Brain pericyte (primary cell): ENCODE measurements at regions not wholly inside any gene's neighbourhood (a gene's known extent, or its start where the extent isn't known, plus 50 kb on each side); places are given as distances from the start of the nearest gene placed in this dataset.
"Not testable (repeated sequence)": the region's sequence is repeated elsewhere in the genome, so short reads cannot be mapped to it uniquely, and the experiment has no call there.

ENCODE experiments used
- DNase-seq: peaks from one replicate; pipeline ENCODE4 v3.0.0-alpha.2; 2012; ENCODE audit warnings: low read depth, low spot score

DNA sequence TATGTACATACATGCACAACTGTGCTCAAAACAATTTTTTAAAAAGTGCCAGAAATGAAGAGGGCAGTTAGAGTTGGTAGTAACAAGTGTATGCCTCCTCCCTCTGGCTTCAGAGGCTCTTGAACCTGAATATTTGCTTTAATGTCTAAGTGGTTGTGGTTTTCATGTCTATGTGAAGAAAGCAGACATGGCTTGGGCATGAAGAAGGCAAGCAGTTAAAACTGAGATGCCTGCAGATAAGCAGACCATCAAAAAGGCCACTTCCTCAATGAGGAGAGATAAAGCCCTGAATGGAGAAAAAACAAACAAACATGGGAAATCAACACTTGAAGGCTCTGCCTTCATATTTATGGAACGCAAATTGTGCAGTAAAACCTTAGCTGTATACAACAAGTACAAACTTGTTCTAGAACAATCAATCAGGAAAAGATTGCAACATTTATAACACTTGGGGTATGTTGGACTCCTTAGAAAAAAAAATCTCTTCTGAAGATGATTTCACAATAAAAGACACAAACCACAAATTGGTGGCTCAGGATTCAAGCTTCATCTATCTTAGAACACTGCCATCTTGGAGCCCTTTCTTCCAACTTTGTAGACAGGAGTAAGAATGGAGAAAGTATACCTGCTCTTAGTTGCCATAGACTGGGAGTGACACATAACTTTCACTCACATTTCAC is 52.7 kb upstream of the PLA2G4A start:
- DNase-seq: no peak

DNA sequence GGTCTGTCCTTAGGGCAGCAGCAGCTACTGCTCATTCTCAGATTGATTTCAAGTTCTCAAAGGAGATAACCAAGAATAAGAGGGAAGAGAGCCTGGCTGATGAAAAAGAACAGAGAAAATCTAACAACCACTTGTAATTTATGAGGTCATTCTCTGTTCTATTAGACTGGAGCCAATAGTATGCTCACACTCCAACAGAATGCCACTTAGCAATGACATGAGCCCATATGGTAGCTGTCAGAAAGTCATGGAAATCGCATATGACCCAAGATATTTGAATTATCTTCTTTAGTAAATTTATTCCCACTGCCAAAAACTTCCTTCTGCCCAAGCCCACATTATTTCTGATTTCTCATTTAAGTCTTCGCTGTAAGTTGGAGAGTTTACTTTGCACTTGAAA is 53.7 kb upstream of the PLA2G4A start:
- DNase-seq: no peak

DNA sequence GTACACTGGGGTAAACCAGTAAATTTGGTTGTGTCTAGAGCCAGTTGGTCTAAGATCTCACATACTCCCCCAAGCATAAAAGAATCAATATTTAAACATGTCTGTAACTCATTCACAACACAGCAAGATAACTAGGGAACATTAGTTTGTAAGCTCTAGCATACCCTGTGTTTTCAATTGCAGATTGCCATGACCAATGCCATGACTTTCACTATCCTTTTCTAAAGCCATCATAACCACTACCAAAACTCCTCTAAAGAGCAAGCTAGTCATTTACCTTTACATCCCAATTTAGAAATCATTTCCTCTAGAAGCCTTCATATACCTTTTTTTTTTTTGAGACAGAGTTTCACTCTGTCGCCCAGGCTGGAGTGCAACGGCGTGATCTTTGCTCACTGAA is 56.5 kb upstream of the PLA2G4A start:
- no peak for DNase-seq

DNA sequence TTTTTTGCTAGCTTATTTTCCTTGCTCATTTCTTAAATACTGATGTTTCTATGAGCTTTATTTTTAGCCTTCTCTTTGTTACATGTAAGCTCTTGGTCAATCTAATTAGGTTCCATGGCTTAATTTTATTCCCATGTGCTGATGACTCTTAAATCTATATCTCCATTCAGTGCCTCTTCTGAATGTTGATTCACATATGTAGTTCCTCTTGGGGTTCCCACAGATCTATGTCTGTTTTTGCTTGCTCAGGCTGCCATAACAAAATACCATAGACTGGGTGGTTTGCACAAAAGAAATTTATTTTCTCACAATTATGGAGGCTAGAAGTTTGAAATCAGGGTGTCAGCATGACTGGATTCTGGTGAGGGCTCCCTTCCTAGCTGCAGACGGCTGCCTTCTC is 58.3 kb upstream of the PLA2G4A start:
- DNase-seq: no peak

DNA sequence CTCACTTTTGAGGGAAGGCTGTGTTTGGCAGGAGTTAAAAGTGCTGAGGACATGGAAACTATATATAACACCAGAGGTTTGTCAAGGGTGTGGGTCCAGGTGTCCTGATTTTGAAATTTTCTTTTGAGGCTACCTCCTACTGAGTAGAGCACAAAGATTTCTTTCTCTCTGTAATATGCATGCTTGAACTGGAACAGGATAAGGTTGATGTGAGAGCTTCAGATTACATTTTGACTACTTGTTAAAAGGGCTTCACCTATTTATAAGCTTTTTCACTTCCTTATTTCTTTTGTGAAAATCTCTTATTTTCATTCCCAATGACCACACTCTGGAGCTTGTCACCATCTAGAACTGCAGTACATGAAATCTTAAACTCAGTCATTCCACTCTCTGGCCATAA is 59.8 kb upstream of the PLA2G4A start:
- DNase-seq: no peak

DNA sequence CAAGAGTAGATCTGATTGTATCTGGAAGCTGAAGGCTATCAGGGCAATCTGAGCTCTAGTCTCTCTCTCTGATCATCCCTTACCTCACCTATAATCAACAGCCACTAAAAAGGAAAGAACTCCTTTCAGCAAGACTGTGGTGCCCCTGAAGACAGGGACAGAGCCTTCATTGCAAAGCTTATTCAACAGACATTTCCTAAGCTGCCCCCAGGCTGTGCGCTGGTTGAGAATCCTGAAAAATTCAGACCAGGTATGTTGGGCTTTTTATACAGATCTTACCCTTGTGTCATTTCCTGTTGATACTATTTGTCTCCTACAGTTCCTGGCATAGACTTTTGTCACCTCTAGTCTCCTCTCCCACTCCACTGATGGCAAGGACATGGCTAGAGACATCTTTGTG is 63.3 kb upstream of the PLA2G4A start:
- DNase-seq: no peak

DNA sequence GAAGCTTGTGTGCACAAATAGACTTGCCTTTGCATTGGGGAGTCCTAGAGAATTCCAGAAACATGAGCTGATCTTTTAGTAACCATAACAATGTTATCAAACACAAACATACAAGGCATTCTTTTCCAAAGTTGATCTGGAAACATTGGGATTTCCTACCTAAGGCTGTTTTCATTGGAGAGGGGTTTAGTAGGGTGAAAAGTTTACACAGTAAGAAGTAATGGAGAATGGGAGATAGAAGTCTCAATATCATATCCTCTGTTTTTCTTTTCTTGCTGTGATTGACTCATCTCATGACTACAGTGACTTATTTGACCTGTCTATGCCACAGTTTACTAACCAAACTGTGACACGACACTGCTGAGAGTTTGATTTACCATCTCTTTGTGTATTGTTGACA is 65.6 kb upstream of the PLA2G4A start:
- peak; percentile 54 for DNase-seq

DNA sequence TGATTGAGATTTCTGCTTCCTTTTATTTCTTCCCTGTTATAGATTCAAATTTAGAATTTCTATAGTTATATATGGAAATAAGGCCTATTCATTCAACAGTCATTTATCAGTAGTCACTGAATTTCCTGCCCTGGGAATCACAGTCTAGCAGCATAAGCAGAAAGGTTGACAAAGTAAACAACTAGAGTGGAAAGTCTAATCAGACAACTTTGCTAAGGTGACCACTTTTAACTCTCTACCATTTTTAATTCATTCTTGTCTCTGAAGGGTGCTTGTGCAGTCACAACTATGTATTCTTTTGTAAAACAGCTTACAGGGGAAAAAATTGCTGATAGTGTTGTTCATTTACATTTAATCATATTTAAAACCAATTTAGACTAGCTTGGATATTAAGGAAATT is 66.1 kb upstream of the PLA2G4A start:
- DNase-seq: no peak

DNA sequence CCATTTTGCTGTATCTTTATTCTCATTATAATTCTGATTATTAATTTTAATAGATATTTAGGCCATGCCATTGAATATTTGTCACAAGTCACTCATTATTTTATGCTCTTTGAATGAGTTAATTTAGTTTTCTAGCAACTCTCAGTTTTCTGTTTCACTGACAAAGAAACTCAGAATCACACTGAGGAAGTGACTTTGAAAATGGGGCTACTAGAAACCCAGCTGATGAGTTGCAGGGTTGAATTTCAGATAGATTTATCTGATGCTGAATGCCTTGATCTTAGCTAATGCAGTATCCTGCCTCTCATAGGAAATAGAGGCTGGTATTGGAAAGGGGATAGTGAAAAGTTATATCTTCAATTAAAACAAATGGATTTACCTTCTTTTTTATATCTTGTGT is 67.4 kb upstream of the PLA2G4A start:
- DNase-seq: no peak

DNA sequence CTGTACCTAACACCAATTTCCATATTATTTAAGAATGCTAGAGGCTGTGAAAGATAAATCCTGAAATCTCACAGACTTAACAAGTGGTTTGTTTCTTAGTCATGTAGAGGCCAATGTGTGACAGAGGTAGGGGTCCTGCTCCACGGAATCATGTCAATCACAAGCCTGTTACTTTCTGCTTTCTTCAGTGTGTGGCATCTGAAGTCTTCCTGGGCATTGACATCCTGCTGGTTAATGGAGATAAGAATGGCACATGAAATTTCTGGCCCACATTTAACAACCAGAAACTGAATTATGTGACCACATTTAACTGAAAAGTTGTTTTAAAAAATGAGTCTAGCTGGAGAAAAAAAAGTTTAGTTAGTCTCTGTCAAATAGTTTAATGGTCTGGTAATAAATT is 68.3 kb upstream of the PLA2G4A start:
- no peak for DNase-seq

DNA sequence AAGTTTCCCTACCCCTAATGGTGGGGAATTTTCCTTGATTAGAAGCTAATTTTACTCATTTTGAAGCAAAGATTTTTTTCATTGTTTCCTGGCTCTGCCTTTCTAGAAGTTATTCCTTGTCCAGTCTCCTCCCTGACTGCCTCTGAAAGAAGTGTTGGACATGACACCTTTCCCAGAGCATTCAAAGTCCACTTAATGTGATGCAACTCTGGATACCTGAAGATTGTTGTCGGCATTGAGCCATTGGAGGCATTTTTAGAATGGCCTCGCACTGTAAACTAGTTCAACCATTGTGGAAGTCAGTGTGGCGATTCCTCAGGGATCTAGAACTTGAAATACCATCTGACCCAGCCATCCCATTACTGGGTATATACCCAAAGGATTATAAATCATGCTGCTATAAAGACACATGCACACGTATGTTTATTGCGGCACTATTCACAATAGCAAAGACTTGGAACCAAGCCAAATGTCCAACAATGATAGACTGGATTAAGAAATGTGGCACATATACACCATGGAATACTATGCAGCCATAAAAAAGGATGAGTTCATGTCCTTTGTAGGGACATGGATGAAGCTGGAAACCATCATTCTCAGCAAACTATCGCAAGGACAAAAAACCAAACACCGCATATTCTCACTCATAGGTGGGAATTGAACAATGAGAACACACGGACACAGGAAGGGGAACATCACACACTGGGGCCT is 69.7 kb upstream of the PLA2G4A start:
- not testable (repeated sequence) for DNase-seq

DNA sequence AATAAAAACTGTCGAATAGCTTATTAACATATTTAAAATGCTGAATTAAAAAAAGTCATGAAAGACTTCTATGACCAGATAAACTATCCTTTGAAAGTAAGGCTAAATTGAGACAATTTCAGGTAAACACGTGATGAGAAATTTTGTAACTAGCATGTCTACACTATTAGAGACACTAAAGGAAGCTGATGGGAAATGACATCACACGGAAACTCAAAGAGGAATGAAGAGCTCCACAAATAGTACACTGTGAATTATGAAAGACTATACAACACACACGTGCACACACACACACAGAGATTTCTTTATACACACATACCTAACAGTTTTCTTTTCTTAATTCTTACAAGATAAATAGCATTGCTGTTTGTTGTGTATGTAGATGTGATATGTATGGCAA is 70.9 kb upstream of the PLA2G4A start:
- no peak for DNase-seq

DNA sequence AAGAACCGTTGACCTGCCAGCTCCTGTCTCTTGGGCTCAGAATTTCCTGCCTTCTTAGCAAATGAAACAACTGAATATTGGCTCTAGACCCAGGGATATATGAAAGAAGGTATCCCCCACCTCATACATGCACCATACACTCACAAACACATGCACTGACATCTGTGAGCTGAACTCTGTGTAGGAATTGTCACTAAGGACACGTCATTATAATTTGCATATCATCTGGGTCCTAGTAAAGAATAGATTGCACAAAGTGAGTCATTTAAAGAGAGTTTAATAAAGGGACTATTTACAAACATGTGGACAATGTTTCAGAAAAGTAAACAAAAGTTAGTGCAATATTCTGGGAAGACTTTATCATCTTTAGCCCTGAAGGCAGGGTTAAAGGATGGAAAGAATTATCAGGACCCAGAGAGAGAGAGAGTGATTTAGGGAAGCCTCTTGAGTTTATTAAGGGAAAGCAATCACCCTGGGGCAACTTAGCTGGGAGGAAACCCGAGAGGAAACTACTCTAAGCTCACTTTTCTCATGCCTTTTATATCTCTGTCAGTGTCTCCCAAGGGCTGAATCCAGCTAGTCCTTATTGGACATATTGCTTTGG is 74.1 kb upstream of the PLA2G4A start:
- no peak for DNase-seq

DNA sequence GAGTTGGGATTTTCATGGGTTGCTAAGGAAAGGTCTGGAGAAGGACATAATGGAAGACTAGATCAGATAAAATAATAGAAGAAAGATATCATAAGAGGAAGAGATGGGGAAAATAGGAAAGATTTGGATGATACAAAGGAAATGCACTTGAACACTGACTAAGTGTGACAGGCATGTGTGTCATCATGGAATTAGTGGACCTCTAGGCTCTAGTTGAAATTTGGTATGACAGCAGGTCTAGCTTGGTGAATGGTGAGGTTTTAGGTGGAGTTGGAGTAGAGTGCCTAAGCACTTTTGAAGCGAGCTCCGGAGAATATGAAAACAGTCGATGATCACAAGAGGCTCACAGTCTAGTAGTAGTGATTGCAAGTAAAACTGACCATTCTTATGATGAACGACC is 73.0 kb upstream of the PTGS2 start:
- DNase-seq: no peak

DNA sequence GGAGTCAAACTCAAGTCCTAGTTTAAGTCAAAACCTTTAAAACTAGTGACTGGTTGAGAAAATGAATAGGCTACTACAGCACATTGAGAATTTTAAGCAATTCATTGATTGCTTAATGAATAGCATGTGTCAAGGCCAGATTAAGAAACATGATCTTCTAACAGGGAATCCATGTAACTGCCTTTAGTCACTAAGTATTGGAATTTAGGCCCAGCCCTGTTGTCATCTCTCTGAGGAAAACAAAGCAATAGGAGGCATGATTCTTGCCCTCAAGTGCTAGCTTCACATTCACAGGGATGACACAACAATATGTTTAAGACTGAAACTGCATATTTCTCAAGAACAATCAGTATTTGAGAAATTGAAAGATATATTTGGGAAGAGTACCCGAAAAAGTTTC is 70.0 kb upstream of the PTGS2 start:
- no peak for DNase-seq

DNA sequence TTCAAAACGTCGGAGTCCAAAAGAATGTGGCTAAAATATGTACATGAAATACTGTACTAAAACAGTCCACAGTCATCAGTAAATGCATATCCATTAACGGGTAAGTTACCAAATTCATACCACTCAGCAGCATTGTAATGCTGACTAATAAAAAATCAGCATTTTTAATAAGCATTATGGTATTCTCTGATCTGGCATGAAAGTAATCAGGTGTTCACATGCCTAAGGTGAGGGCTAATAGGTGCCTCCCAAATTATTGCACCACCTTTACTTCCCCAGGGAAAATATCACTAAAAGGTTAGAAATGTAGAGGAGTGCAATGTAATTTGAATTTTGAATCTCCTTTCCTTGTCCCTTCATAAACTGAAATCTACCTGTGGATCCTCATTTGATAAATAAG is 69.6 kb upstream of the PTGS2 start:
- DNase-seq: no peak

DNA sequence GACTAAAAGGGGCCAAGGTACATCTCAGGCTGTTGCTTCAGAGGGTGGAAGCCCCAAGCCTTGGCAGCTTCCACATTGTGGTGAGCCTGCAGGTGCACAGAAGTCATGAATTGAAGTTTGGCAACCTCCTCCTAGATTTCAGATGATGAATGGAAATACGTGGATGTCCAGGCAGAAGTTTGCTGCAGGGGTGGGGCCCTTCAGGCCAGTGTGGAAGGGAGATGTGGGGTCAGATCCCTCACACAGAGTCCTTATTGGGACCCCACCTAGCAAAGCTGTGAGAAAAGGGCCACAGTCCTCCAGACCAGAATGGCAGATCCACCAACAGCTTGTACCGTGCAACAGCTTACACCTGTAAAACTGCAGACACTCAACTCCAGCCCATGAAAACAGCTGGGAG is 67.4 kb upstream of the PTGS2 start:
- DNase-seq: no peak

DNA sequence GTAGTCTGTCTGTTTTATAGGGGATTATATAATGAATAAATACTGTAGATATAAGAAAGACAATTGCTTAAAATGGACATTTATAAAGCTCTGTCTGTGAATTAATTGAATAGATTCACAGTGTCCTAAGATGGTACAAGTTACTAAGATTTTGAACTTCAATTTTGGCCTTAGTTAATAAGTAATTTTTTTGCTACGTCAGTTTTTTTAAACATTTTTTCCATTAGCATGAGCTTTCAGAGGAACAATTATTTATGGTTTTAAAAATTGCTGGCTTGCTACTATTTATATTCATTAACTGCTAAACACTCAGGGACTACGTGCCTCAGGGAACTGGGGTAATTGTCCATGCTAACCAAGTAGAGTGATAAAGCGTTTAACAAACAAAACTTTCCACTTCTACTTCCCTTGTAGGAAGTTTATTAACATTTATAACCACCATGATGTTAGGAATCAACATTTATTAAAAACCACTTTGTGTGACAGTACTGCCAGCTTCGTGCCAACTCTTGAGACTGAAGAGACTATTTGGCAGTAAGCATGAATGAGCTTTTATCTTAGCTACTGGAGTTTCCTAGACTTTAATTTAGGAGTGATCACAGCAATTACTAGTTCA is 65.4 kb upstream of the PTGS2 start:
- DNase-seq: no peak

DNA sequence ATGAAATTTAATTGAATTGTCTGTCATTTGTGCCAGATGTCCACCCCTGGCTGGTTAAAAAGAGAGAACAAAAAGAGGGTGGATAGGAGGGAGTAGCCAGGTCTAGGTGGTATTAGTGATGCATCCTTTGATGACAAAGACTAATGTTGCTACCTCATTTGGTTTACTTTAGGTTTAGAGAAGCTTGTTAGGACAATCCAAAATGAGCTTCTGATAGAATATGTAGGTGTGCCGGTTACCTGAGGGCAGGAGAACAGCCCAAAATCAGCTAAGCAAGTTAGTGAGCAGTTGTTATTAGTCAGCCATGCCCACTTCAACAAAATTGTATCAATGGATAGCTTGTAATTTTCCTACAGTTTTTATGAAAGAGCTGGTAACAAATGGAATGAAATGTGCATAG is 61.4 kb upstream of the PTGS2 start:
- DNase-seq: no peak

DNA sequence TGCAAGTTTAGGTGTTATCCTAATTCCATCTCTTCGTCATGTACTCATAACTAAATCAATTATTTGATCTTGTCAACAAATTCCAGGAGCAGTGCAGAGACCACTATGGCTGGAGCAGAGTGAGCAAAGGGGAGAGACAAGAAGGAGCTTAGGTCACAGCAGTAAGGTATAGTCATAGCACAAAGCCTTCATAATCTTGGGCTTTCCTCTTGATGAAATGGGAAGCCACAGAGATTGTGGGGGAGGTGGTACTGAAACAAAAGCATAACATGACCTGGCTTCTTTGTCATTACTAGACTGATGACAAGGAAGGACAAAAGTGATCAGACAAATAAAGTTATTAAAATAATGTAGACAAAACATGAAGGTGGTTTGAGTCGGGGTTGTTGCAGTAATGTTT is 60.1 kb upstream of the PTGS2 start:
- no peak for DNase-seq

DNA sequence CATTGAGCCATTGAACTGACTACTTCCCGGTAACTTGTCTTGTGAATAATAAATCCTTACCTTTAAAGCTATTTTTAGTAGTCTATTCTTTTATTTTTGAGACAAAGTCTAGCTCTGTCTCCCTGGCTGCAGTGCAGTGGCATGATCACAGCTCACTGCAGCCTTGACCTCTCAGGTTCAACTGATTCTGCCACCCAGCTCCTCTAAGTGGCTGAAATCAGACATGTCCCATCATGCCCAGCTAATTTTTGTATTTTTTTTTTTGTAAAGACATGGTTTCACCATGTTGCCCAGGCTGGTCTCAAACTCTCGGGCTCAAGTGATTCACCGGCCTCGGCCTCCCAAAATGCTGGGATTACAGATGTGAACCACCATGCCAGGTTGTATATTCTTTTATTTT is 59.3 kb upstream of the PTGS2 start:
- DNase-seq: no peak

DNA sequence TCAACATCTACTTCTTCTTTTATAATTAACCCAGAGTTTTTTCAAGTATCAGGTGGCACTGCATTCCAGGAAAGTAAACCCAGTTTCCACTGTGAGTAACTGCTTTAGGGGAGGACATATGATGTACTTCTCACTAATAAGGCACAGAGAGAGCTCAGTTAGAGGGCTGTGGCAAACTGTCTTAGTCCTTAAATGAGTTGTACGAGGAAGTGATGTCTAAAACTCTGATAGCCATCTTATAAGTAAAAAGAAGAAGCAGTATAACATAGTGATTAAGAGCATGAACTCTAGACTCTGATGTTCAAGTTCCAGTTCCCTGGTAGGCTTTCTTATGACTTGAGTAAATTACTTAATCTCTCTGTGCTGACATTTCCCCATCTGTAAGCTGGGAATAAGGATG is 58.7 kb upstream of the PTGS2 start:
- no peak for DNase-seq
